GM12873 (cell line): ENCODE measurements at regions not wholly inside any gene's neighbourhood (a gene's known extent, or its start where the extent isn't known, plus 50 kb on each side); places are given as distances from the start of the nearest gene placed in this dataset.

Experiments
- TF ChIP-seq, protein P1 (sequence below): IDR thresholded peaks from 2 replicates; pipeline ENCODE4 v1.5.1; 2012; ENCODE audit warnings: low read depth, mild to moderate bottlenecking, moderate library complexity, low read length, control low read depth; ENCODE audit not compliant: insufficient read depth; ENCODE audit errors: missing control alignments

DNA sequence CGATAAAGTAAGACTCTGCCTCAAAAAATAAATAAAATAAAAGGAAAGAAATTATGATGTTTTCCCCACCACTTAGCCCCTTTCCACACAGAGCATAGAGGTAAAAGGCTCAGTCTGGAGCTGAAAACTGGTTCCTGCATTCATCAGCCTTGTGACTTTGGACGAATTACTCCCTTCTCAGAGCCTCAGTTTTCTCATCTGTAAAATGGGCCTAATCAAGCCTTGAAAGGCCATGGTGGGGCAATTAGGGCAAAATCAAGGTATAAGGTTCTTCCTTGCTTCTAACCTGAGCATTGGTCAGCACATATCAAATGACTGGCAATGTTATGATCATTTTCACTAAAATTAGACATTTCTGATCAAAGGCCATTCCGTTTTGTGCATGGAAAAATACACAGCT, 417.7 kb downstream of the MN1 start:
- TF ChIP-seq, protein P1, sequence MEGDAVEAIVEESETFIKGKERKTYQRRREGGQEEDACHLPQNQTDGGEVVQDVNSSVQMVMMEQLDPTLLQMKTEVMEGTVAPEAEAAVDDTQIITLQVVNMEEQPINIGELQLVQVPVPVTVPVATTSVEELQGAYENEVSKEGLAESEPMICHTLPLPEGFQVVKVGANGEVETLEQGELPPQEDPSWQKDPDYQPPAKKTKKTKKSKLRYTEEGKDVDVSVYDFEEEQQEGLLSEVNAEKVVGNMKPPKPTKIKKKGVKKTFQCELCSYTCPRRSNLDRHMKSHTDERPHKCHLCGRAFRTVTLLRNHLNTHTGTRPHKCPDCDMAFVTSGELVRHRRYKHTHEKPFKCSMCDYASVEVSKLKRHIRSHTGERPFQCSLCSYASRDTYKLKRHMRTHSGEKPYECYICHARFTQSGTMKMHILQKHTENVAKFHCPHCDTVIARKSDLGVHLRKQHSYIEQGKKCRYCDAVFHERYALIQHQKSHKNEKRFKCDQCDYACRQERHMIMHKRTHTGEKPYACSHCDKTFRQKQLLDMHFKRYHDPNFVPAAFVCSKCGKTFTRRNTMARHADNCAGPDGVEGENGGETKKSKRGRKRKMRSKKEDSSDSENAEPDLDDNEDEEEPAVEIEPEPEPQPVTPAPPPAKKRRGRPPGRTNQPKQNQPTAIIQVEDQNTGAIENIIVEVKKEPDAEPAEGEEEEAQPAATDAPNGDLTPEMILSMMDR, result no peak

DNA sequence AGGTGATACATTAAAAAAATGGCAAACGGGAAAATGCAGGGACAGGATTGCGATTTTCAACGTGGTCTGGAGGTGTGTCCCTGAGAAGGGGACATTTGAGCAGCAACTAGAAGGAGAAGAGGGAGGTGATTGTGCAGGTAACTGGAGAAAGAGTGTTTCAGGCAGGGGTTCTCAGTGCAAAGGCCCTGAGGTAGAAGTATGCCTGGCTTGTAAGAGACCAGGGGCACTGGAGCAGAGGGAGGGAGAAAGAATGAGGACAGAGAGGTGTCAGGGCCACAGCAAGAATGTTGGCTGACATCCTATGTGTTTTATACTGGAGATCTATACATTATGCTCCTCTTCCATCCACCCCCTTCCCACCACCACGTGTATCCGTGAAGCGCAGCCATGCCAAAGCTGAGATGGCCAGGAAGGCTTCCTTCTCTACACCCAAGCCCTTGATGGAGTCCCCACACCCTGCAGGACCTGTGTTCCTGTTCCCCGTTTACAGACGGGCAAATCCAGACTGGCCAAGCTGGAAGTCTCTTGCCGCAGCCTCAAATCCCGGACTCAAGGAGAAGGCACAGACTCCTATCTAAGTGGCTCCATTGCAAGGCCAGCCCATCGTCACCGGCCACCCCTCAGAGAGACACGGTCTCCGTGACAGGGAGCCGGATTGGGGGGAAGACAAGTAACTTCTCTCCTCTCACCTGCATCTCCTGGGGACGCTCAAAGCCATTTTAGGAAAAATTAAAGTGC, 416.1 kb downstream of the MN1 start:
- TF ChIP-seq, protein P1, result no peak

DNA sequence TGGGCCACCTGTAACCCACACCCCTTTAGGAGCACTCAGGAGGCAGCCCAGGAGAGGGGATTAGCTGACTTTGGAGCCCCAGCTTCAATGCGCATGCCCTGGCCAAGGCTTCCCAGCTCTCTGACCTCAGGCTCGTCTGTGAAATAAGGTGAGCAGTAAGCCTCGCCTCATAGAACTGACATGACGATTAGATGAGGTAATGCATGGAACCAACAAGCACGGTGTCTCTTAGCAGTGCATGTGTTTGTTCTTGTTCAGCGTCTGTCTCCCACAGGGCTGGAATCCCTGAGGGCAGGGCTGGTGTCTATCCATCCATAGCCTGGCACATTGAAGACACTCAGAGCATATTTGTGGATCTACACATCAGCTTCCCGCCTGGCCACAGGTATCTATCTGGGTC, 415.4 kb downstream of the MN1 start:
- TF ChIP-seq, protein P1, result no peak

GRCh38 chr22:27387561-27387960, 414.0 kb downstream of the MN1 start:
- TF ChIP-seq, protein P1, result no peak

DNA sequence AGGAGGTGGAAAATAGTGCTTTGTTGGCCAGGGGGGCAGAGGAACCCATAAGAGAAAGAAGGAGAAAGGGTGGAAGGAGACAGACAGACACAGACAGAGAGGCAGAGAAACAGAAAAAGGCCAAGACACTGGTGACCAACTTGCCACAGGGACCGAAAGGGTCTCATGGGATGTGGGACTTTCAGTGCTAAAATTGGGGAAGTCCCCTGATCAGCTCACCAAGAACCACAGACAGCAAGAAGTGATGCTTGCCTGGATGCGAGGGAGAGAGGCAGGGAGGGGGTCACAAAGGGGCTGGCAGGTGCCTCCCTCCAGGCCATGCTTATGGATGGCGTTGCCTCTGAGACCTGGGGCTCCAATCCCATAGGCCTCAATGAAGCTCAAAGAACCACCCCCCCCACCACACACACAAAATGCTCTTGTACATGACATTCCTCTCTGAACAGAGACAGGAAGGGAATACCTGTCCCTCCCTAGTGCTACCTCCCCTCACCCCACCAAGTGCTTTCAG, 413.4 kb downstream of the MN1 start:
- TF ChIP-seq, protein P1, result no peak

DNA sequence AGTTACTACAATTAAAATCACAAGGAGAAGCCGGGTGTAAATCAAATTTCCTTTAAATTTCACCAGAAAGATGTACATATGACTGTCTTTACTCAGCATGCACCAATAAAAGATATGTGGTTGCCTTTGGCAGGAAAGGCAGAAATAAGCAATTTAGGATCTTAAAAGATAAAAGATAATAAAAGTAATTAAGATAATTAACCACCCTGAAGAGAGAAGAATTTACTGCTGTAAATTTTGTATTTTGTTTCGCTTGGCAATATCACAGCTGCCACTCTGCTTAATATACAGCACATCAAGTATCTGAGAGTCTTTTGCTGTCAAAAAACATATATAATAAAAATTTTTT, 411.9 kb downstream of the MN1 start:
- TF ChIP-seq, protein P1, result no peak

- TF ChIP-seq, protein P1, result no peak
Observed at GRCh38 chr22:27391092-27391770, 410.3 kb downstream of the MN1 start.
